Neural progenitor cell (in vitro differentiated cells): ENCODE measurements at regions not wholly inside any gene's neighbourhood (a gene's known extent, or its start where the extent isn't known, plus 50 kb on each side); places are given as distances from the start of the nearest gene placed in this dataset.

Experiments used
- CTCF ChIP-seq: fragments of 200-600 bp; sonication (generic); IDR thresholded peaks from 2 replicates; pipeline ENCODE4 v1.5.1; 2017; ENCODE audit warnings: antibody characterized with exemption, mild to moderate bottlenecking
- EZH2 ChIP-seq: fragments of 200-600 bp; sonication (generic); IDR thresholded peaks from 2 replicates; pipeline ENCODE4 v1.6.1; 2017; ENCODE audit warnings: antibody characterized with exemption, mild to moderate bottlenecking, moderate library complexity
- EZH2phosphoT487 ChIP-seq: fragments of 200-600 bp; sonication (generic); IDR thresholded peaks from 2 replicates; pipeline ENCODE4 v1.6.1; 2017; ENCODE audit warnings: antibody characterized with exemption

- TF ChIP-seq EZH2 (no peak), CTCF (peak; percentile 9), EZH2phosphoT487 (no peak)
Observed at GRCh38 chr2:16126517-16127275, 186.3 kb downstream of the MYCN start.
